GM10266 (cell line): ENCODE measurements at regions not wholly inside any gene's neighbourhood (a gene's known extent, or its start where the extent isn't known, plus 50 kb on each side); places are given as distances from the start of the nearest gene placed in this dataset.
A peak's percentile ranks its signal among the peaks of the same experiment; 100 is the strongest.
"Not testable (repeated sequence)": the region's sequence is repeated elsewhere in the genome, so short reads cannot be mapped to it uniquely, and the experiment has no call there.

ENCODE experiments used
- DNase-seq: peaks from one replicate; pipeline ENCODE4 v3.0.0; 2012; ENCODE audit errors: extremely low spot score
- TF ChIP-seq, protein P1 (sequence below): IDR thresholded peaks from 2 replicates; pipeline ENCODE4 v1.5.1; 2012; ENCODE audit warnings: mild to moderate bottlenecking, low read depth; ENCODE audit not compliant: control insufficient read depth, insufficient read depth; ENCODE audit errors: missing control alignments

DNA sequence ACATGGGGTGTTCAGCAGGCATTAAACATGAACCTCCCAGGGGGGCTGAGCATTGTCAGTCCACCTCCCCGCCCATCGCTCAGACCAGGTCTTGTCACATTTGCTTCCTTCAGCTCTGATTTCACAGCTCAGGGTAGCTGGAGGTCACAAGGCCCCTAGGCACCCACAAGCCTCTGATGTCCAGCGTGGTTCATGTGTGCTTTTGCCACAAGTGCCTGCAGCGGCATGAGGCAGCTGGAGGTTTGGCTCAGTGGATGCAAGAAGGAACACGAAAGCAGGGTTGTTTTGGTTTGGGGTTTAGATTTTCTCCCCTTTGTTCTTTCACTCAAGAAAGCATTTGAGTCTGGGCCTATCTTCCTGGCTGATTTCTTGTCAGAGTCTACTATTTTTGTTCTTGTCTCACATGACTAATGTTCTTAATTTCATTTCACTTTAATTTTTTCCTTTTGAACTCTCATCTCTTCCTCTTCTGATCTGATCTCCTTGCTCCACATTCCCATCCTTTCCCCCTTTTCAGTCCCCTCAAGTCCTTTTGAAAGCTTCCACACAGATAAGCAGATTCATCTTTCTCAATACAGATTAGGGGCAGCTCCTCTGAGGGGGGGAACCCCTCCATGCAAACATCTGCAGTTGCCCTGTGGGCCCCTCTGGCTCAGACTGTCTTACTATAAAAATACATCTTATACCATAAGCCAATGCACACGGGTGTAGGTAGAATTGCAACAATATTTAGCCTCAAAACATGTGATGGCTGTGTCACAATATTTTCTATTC lies 68.1 kb upstream of the CEP85L start:
- DNase-seq = peak; percentile 32
- TF ChIP-seq, protein P1, sequence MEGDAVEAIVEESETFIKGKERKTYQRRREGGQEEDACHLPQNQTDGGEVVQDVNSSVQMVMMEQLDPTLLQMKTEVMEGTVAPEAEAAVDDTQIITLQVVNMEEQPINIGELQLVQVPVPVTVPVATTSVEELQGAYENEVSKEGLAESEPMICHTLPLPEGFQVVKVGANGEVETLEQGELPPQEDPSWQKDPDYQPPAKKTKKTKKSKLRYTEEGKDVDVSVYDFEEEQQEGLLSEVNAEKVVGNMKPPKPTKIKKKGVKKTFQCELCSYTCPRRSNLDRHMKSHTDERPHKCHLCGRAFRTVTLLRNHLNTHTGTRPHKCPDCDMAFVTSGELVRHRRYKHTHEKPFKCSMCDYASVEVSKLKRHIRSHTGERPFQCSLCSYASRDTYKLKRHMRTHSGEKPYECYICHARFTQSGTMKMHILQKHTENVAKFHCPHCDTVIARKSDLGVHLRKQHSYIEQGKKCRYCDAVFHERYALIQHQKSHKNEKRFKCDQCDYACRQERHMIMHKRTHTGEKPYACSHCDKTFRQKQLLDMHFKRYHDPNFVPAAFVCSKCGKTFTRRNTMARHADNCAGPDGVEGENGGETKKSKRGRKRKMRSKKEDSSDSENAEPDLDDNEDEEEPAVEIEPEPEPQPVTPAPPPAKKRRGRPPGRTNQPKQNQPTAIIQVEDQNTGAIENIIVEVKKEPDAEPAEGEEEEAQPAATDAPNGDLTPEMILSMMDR = no peak

DNA sequence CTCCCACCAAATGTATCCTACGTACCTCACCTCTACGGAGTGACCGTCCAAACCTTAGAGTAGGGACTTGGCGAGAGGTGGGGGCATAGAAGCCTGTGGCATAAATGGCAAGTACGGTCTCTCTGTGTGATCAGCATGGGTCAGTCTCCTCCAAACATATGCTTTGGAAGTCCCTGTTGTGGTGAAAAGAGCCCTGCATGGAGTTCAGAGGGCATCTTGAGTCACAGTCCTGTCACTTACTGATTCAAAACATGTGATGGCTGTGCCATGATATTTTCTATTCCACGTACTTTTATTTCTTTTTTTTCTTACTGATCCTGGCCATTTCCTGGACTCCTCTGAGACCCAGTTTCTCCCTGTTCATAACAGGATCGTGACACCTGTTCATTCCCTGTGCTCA lies 67.5 kb upstream of the CEP85L start:
- DNase-seq = no peak

DNA sequence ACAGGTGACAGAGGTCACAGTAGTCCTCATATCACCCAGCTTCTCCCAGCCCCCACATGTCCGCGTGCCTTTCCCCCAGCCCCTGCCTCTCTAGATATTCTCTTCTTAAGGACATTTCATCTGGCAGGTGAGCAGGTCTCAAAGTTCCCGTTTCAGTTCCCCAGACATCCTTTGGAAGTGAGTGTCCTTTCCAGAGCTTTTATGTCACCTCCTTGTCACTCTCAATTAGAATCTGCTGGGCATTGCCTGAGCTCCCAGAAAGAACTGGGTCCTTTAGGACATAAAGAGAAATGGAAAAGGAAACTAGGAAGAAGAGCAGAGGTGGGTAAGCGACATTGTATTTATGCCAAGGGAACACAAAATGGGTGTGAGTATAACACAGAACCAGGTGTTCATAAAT lies 66.9 kb upstream of the CEP85L start:
- TF ChIP-seq, protein P1 = no peak
- no peak for DNase-seq

More for the DNA sequence above, 67.5 kb upstream of the CEP85L start:
- TF ChIP-seq, protein P1 = no peak

DNA sequence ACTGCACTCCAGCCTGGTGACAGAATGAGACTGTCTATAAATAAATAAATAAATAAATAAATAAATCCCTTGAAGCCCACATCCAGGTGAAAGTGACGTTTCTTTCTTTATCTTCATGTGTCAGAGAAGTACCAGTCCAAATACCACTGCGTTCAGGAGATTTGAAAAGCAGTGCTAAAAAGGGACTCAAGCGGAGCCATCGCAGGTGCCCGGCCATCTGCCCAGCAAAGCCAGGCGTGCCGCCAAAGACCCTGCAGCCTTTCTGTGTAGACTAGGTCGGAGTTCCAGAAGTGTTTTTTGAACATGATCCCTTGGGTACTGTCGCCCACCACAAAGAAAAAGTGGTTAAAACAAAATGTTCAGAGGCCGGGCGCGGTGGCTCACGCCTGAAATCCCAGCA lies 65.7 kb upstream of the CEP85L start:
- TF ChIP-seq, protein P1 = no peak

DNA sequence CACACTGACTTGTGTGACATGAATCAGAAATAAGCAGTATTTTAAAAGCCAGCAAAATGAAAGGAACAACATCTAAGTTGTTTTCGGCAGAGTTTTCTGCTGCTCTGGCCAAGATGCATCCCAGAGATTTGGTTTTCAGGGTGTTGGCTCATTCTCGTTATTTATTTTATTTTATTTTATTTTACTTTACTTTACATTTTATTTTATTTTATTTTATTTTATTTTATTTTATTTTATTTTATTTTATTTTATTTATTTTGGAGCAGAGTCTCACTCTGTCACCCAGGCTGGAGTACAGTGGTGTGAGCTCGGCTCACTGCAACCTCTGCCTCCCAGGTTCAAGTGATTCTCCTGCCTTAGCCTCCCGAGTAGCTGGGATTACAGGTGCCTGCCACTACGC lies 64.5 kb upstream of the CEP85L start:
- DNase-seq = not testable (repeated sequence)

More for the DNA sequence above, 65.7 kb upstream of the CEP85L start:
- DNase-seq = no peak

DNA sequence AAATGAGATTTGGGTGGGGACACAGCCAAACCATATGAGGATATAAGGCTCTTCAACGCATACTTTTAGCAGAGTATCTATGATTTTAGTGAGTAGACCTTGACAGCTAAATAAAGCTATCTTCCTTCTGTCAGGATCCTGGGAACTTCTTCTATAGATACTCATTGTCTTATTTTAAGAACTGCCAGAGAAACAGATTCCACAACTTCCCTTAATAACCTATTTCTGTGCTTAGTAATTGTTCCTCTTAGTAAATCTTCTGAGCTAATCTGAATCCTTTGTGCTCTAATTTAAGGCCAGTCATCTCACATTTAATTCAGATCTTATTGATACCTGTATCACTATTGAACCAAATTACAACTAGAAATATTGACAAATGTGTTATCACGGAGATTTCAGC lies 64.0 kb upstream of the CEP85L start:
- TF ChIP-seq, protein P1 = no peak
- no peak for DNase-seq

DNA sequence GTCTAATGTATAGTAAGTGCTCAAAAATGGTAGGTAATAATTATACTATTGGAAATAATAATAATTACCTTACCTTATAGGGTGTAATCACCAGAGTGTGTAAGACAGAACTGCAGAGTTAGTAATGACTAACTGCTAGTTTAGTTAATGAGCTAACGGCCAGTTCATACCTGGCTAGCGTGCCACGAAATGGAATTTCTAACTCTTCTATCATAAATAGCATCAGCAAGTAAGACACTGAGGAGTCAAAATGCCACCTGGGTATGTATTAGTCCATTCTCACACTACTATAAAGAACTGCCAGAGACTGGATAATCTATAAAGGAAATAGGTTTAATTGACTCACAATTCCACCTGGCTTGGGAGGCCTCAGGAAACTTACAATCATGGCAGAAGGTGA lies 63.4 kb upstream of the CEP85L start:
- TF ChIP-seq, protein P1 = no peak
- DNase-seq = no peak
